IPS-20b (cell line): ENCODE measurements at regions not wholly inside any gene's neighbourhood (a gene's known extent, or its start where the extent isn't known, plus 50 kb on each side); places are given as distances from the start of the nearest gene placed in this dataset.

Experiments
- H3K27ac ChIP-seq: one replicate; pipeline ENCODE4 v1.5.1; 2013; ENCODE audit warnings: low read length
- H3K27me3 ChIP-seq: 2 replicates; pipeline ENCODE4 v1.6.1; 2013; ENCODE audit warnings: mild to moderate bottlenecking, low read length, inconsistent platforms; ENCODE audit not compliant: insufficient read depth
- H3K36me3 ChIP-seq: 2 replicates; pipeline ENCODE4 v1.6.1; 2013; ENCODE audit warnings: low read depth, mild to moderate bottlenecking, inconsistent platforms, low read length, moderate library complexity; ENCODE audit not compliant: insufficient read depth
- H3K4me1 ChIP-seq: 2 replicates; pipeline ENCODE4 v1.6.1; 2013; ENCODE audit warnings: mild to moderate bottlenecking, control low read depth, inconsistent platforms, low read length, moderate library complexity; ENCODE audit not compliant: insufficient read depth
- H3K4me3 ChIP-seq: 2 replicates; pipeline ENCODE4 v1.5.1; 2013; ENCODE audit warnings: mild to moderate bottlenecking, low read length, inconsistent platforms
- H3K9ac ChIP-seq: 2 replicates; pipeline ENCODE4 v1.6.1; 2013; ENCODE audit warnings: low read depth, mild to moderate bottlenecking, inconsistent platforms, low read length, moderate library complexity
- H3K9me3 ChIP-seq: 2 replicates; pipeline ENCODE4 v1.6.1; 2013; ENCODE audit warnings: mild to moderate bottlenecking, low read depth, low read length, inconsistent platforms; ENCODE audit not compliant: insufficient read depth

DNA sequence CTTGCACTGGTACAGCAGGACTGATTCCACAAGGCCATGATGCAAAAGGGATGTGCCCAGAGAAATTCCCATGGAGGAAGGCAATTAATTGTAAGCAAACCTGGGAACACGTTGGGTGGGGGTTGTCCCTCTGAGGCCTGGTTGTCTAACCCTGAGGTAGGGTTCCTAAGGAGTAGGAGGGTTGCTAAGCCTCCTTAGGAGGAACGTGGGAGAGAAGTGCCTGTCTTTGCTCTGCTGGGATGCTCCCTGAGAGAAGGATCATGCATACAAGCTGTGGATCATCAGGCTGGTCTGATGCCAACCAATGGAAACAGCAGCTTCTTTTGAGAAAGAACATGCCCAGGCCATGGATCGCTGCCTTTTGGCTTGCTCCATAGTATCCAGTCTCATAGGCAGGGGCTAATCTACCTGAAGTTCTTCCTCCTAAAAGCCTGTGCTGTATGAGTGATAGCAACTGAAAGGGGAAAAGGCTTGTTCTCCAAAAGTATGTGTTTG is 203.7 kb upstream of the NPVF start:
- Histone ChIP-seq H3K27ac (no peak overlapping the region), H3K9ac (no peak overlapping the region), H3K4me3 (no peak overlapping the region), H3K4me1 (peaks cover 2% of the 10 kb centered on the region; the same call in 1 of the 2 replicates), H3K27me3 (no peaks in the 10 kb centered on the region), H3K9me3 (no peaks in the 10 kb centered on the region), H3K36me3 (no peaks in the 10 kb centered on the region)

DNA sequence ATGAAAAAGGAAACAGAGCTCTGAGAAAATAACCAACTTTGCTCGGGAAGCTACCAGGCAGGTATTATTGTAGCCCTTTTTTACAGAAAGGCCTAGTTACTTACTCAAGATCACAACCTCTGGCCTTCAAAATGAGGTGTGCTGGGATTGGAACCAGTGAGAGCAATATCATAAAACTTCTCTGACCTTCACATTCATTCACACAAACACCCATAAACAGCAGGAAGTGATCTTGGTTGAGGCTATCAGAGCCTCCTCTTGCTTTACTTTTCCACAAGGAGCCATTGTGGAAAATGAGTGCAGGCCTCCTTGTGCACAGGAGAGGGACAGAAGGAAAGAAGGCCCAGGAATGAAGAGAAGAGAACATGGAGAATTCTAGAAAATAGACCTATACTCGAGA is 204.5 kb upstream of the NPVF start:
- Histone ChIP-seq H3K27me3 (no peaks in the 10 kb centered on the region), H3K36me3 (no peaks in the 10 kb centered on the region), H3K4me3 (no peak overlapping the region), H3K9me3 (no peaks in the 10 kb centered on the region), H3K9ac (no peak overlapping the region), H3K4me1 (peaks cover 2% of the 10 kb centered on the region; the same call in 1 of the 2 replicates), H3K27ac (no peak overlapping the region)

- no peak overlapping the region for H3K9ac ChIP-seq
- H3K36me3 ChIP-seq, result no peaks in the 10 kb centered on the region
- H3K4me3 ChIP-seq, result no peak overlapping the region
- H3K27me3 ChIP-seq, result no peaks in the 10 kb centered on the region
- no peaks in the 10 kb centered on the region for H3K4me1 ChIP-seq
- peaks cover 18% of the 10 kb centered on the region for H3K9me3 ChIP-seq
- H3K27ac ChIP-seq, result no peak overlapping the region
Observed at GRCh38 chr7:25436413-25436812, 208.1 kb upstream of the NPVF start.

DNA sequence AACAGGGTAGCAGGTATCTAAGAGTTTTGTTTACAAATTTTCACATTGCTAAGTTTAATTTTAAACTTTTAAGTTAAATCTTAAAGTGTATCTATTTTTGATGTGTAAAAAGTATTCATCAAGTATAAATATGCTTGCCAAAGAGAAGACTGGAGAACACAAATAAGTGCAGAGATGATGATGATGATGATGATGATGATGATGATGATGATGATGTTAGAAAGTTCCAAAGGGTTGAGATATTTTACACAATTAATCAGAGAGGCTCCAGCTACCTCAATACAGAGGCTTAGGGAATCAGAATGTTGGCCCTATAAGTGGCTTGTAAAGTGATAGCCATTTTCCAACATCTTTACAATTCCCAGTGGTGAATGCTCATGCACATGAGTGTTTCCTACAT is 209.0 kb upstream of the NPVF start:
- peaks cover 20% of the 10 kb centered on the region for H3K9me3 ChIP-seq
- no peak overlapping the region for H3K4me3 ChIP-seq
- no peak overlapping the region for H3K9ac ChIP-seq
- no peaks in the 10 kb centered on the region for H3K4me1 ChIP-seq
- no peaks in the 10 kb centered on the region for H3K36me3 ChIP-seq
- H3K27ac ChIP-seq, result no peak overlapping the region
- H3K27me3 ChIP-seq, result no peaks in the 10 kb centered on the region

DNA sequence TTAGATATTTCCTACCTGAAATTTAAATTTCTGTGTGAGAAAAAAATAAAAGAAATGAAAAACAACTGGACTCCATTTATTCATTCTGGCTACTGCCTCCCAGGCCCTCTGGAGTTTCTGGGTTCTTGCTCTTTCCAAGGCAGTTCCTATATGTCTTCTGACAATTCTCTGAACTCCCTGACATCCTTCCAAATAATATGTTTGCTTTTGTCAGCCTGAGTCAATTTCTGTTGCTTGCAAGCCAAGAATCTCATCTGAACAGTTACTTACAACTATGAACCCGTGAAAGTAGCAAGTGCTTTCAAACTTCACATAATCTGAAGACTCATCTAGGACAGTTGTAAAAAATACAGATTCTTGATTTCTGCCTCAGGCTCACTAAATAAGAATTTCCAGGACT is 216.7 kb upstream of the NPVF start:
- H3K9me3 ChIP-seq, result peaks cover 14% of the 10 kb centered on the region
- no peaks in the 10 kb centered on the region for H3K4me1 ChIP-seq
- no peaks in the 10 kb centered on the region for H3K27me3 ChIP-seq
- no peaks in the 10 kb centered on the region for H3K36me3 ChIP-seq
- H3K9ac ChIP-seq, result no peak overlapping the region
- no peak overlapping the region for H3K27ac ChIP-seq
- H3K4me3 ChIP-seq, result no peak overlapping the region

- no peak overlapping the region for H3K4me3 ChIP-seq
- no peaks in the 10 kb centered on the region for H3K4me1 ChIP-seq
- no peak overlapping the region for H3K27ac ChIP-seq
- no peak overlapping the region for H3K9ac ChIP-seq
- H3K9me3 ChIP-seq, result no peaks in the 10 kb centered on the region
- H3K27me3 ChIP-seq, result no peaks in the 10 kb centered on the region
- no peaks in the 10 kb centered on the region for H3K36me3 ChIP-seq
Observed at GRCh38 chr7:25448301-25448700, 220.0 kb upstream of the NPVF start.

DNA sequence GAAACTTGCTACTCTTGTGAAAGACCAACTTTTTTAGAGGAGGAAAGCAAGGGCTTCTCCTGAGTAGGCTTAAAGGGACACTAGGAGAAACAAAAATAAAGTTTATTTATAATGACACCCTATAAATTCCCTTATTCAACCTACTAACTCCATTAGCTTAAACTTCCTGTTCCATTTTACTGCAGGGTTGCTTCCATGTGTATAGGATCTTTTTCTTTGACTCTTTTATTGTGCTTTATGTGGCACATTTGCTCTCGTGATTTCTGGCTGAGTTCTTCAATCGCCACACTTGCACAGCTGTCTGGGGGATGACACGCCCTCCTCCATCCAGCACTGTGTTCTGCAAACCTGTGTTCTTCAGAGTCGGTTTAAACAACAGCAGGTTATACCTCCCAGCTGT is 225.7 kb upstream of the NPVF start:
- Histone ChIP-seq H3K27ac (no peak overlapping the region), H3K9me3 (no peaks in the 10 kb centered on the region), H3K9ac (no peak overlapping the region), H3K4me3 (no peak overlapping the region), H3K36me3 (no peaks in the 10 kb centered on the region), H3K4me1 (no peaks in the 10 kb centered on the region), H3K27me3 (no peaks in the 10 kb centered on the region; the same call in 1 of the 2 replicates)

GRCh38 chr7:25454562-25455041 is 226.3 kb upstream of the NPVF start:
- Histone ChIP-seq H3K27ac (no peak overlapping the region), H3K4me3 (no peak overlapping the region), H3K4me1 (no peaks in the 10 kb centered on the region), H3K9ac (no peak overlapping the region), H3K27me3 (no peaks in the 10 kb centered on the region; the same call in 1 of the 2 replicates), H3K36me3 (no peaks in the 10 kb centered on the region), H3K9me3 (no peaks in the 10 kb centered on the region)

DNA sequence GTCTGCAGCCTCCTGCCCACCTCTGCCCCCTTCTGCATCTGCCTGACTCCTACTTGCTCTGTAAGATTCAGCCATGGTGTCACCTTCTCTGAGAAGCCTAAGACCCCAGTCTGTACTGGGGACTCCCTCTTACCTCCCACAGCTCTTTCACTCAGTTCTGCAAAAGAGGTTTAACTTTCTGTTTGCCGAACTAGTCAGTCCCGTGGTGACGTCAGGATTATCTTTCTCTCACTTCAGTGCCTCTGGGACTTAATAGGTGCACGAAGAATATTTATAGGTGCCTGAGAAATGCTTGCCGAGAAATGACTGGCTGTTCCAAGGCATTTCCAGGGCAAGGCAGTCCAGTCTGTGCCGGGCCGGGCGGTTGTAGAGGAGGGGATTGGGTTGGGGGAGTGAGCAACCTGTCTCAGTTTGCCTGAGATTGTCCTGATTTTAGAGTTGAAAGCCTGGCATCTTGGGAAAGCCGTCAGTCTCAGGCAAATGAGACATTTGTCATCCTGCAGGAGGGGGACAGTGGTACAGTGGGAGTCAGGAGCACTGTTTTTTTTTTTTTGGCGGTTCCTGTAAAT is 227.5 kb upstream of the NPVF start:
- no peaks in the 10 kb centered on the region for H3K36me3 ChIP-seq
- H3K27me3 ChIP-seq, result no peaks in the 10 kb centered on the region; the same call in 1 of the 2 replicates
- H3K9me3 ChIP-seq, result no peaks in the 10 kb centered on the region
- no peak overlapping the region for H3K9ac ChIP-seq
- H3K4me1 ChIP-seq, result no peaks in the 10 kb centered on the region
- no peak overlapping the region for H3K4me3 ChIP-seq
- no peak overlapping the region for H3K27ac ChIP-seq

DNA sequence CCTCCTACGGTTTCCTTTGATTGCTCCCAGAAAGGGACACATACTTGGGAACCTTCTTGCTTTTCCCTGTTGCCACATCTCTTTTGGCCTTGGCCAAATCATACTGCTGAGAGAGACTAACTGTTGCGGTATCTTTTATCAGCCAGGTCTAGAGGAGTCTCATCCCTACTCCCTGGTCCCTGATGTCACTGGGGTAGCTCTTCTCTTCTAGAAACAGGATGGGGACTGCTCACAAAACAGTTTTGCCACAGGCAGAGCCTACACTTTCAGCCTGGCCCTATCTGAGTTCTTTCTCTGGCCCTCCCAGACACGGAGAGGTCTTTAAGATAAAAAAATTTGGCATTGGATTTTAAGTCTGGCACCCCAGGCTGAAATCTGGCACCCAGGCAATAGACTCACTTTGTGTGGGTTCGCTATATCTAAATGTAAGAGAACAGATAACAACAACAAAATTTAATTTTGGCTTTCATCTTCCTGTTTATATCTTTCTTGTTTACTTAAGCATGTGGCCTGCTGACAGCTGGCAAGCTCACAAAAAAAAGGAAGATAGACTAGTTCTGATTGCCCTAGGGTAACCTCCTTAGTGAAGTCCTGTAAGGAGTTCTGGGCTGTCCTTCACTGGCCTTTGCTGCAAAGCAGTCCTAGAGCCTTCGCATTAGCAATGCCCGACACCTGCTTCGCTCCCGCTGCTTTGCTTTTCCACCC is 228.3 kb upstream of the NPVF start:
- Histone ChIP-seq H3K36me3 (no peaks in the 10 kb centered on the region), H3K4me1 (no peaks in the 10 kb centered on the region), H3K9ac (no peak overlapping the region), H3K4me3 (no peak overlapping the region), H3K27ac (no peak overlapping the region), H3K9me3 (no peaks in the 10 kb centered on the region), H3K27me3 (no peaks in the 10 kb centered on the region; the same call in 1 of the 2 replicates)

- Histone ChIP-seq H3K4me1 (no peaks in the 10 kb centered on the region), H3K9me3 (no peaks in the 10 kb centered on the region), H3K36me3 (no peaks in the 10 kb centered on the region), H3K27ac (no peak overlapping the region), H3K9ac (no peak overlapping the region), H3K27me3 (no peaks in the 10 kb centered on the region; the same call in 1 of the 2 replicates), H3K4me3 (no peak overlapping the region)
Observed at GRCh38 chr7:25459057-25459456, 230.8 kb upstream of the NPVF start.

GRCh38 chr7:25460433-25460832 is 232.1 kb upstream of the NPVF start:
- Histone ChIP-seq H3K27me3 (no peaks in the 10 kb centered on the region), H3K9me3 (no peaks in the 10 kb centered on the region), H3K27ac (no peak overlapping the region), H3K4me3 (no peak overlapping the region), H3K36me3 (no peaks in the 10 kb centered on the region), H3K4me1 (no peaks in the 10 kb centered on the region), H3K9ac (no peak overlapping the region)
